GM23338 (cell line): ENCODE measurements at regions not wholly inside any gene's neighbourhood (a gene's known extent, or its start where the extent isn't known, plus 50 kb on each side); places are given as distances from the start of the nearest gene placed in this dataset.

Experiments
- ATAC-seq: fragments of 200-7000 bp; cut with Tn5 transposase; 3 replicates; pipeline ENCODE4 v1.9.1; 2020
- DNase-seq: peaks from one replicate; pipeline ENCODE4 v3.0.0-alpha.2; 2015; ENCODE audit warnings: low spot score
- H2AFZ ChIP-seq: fragments of 200-600 bp; sonication (generic); 2 replicates; pipeline ENCODE4 v1.8.0; 2016; ENCODE audit warnings: antibody characterized with exemption, mild to moderate bottlenecking, moderate library complexity
- H3F3A ChIP-seq: fragments of 200-600 bp; sonication (generic); replicated peaks from 2 replicates; pipeline ENCODE4 v1.8.0; 2017; ENCODE audit warnings: antibody characterized with exemption, mixed run types, low read depth
- H3K27ac ChIP-seq: fragments of 200-600 bp; sonication (generic); 2 replicates; pipeline ENCODE4 v1.6.1; 2016; ENCODE audit warnings: low read depth
- H3K27me3 ChIP-seq: fragments of 200-600 bp; sonication (generic); 2 replicates; pipeline ENCODE4 v1.8.0; 2016; ENCODE audit warnings: mild to moderate bottlenecking, mixed run types, moderate library complexity; ENCODE audit not compliant: insufficient read depth
- H3K36me3 ChIP-seq: fragments of 200-600 bp; sonication (generic); 2 replicates; pipeline ENCODE4 v1.8.0; 2016; ENCODE audit warnings: mild to moderate bottlenecking; ENCODE audit not compliant: insufficient read depth
- H3K4me1 ChIP-seq: fragments of 200-600 bp; sonication (generic); 2 replicates; pipeline ENCODE4 v1.8.0; 2016; ENCODE audit warnings: mild to moderate bottlenecking, moderate library complexity; ENCODE audit not compliant: insufficient read depth
- H3K4me2 ChIP-seq: fragments of 200-600 bp; sonication (generic); 2 replicates; pipeline ENCODE4 v1.7.1; 2017; ENCODE audit warnings: mixed run types
- H3K4me3 ChIP-seq: fragments of 200-600 bp; sonication (generic); 2 replicates; pipeline ENCODE4 v1.6.1; 2016; ENCODE audit warnings: mixed run types
- H3K79me2 ChIP-seq: fragments of 200-600 bp; sonication (generic); replicated peaks from 2 replicates; pipeline ENCODE4 v1.8.0; 2017; ENCODE audit warnings: mild to moderate bottlenecking; ENCODE audit not compliant: insufficient read depth
- H3K9me2 ChIP-seq: fragments of 200-600 bp; sonication (generic); 2 replicates; pipeline ENCODE4 v1.8.0; 2017; ENCODE audit not compliant: insufficient read depth
- H4K20me1 ChIP-seq: fragments of 200-600 bp; sonication (generic); replicated peaks from 2 replicates; pipeline ENCODE4 v1.8.0; 2017; ENCODE audit warnings: mild to moderate bottlenecking; ENCODE audit not compliant: insufficient read depth
- H3K27ac Mint-ChIP-seq: 2 replicates; pipeline ENCODE4 v1.8.0; 2020; ENCODE audit warnings: inconsistent platforms, mild to moderate bottlenecking, moderate library complexity, mixed read lengths
- H3K27me3 Mint-ChIP-seq: 3 replicates; pipeline ENCODE4 v1.8.0; 2022; ENCODE audit warnings: low read depth, mild to moderate bottlenecking, moderate library complexity, mixed read lengths, inconsistent platforms; ENCODE audit not compliant: insufficient read depth, poor library complexity
- H3K36me3 Mint-ChIP-seq: 3 replicates; pipeline ENCODE4 v1.8.0; 2021; ENCODE audit warnings: low read depth, mild to moderate bottlenecking, inconsistent platforms, moderate library complexity, mixed read lengths
- H3K4me1 Mint-ChIP-seq: 3 replicates; pipeline ENCODE4 v1.8.0; 2020; ENCODE audit warnings: mild to moderate bottlenecking, inconsistent platforms, mixed read lengths
- H3K4me3 Mint-ChIP-seq: 3 replicates; pipeline ENCODE4 v1.8.0; 2021; ENCODE audit warnings: moderate library complexity, mild to moderate bottlenecking, inconsistent platforms, mixed read lengths
- H3K9me3 Mint-ChIP-seq: 3 replicates; pipeline ENCODE4 v1.8.0; 2020; ENCODE audit warnings: moderate library complexity, mild to moderate bottlenecking, inconsistent platforms, mixed read lengths
- CTCF ChIP-seq, 2 experiments: fragments of 200-600 bp in 1 of 2; sonication (generic) in 1 of 2; conservative IDR thresholded peaks; 2 replicates each; pipeline versions ENCODE4 v1.5.1 to v1.6.1; 2016 to 2017; ENCODE audit warnings: antibody characterized with exemption in 2 of 2, low read depth in 2 of 2, mild to moderate bottlenecking in 2 of 2, moderate library complexity in 1 of 2
- EZH2 ChIP-seq: fragments of 200-600 bp; sonication (generic); IDR thresholded peaks from one replicate; pipeline ENCODE4 v1.8.0; 2017; ENCODE audit warnings: antibody characterized with exemption, mild to moderate bottlenecking, low read depth; ENCODE audit not compliant: unreplicated experiment
- STAT1 ChIP-seq: IDR thresholded peaks from one replicate; pipeline ENCODE4 v1.6.1; 2016; ENCODE audit warnings: antibody characterized with exemption; ENCODE audit not compliant: unreplicated experiment
- TF ChIP-seq, protein P1 (sequence below): IDR thresholded peaks from one replicate; pipeline ENCODE4 v1.6.1; 2018; ENCODE audit warnings: antibody characterized with exemption; ENCODE audit not compliant: unreplicated experiment
- TF ChIP-seq, protein P2 (sequence below): fragments of 250-450 bp; sonication (Bioruptor Pico); IDR thresholded peaks from 2 replicates; pipeline ENCODE4 v1.5.0; 2020; ENCODE audit warnings: mild to moderate bottlenecking, moderate library complexity

DNA sequence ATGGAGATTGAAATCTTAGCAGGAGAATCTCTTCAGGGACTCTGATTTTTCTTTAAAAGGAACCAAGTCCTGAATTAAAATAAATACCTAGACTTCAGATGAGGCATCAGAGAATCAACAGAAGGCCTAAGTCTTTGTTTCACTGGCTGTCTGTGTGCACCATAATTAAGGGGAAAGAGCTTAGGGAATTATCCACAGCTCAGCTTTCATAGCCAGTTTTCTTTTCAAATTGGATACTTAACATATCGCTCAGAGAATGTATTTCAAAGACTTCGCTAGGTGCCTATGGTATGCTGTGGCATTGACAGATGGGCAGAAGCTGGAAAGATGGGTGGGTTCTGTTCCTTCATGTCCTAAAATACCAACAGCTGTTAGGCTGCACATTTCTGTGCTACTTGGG is 325.8 kb downstream of the TMEM38B start:
- peaks cover 31% of the 10 kb centered on the region for H3K4me1 ChIP-seq
- no peaks in the 10 kb centered on the region for H3K36me3 ChIP-seq
- H3F3A ChIP-seq, result no peaks in the 10 kb centered on the region
- H3K27ac Mint-ChIP-seq, result no peak overlapping the region
- no peaks in the 10 kb centered on the region for H3K27me3 ChIP-seq
- H2AFZ ChIP-seq, result no peak overlapping the region
- H3K36me3 Mint-ChIP-seq, result peaks cover 4% of the 10 kb centered on the region; the same call in 2 of the 3 replicates
- H3K4me3 ChIP-seq, result no peak overlapping the region
- H4K20me1 ChIP-seq, result no peaks in the 10 kb centered on the region
- H3K4me1 Mint-ChIP-seq, result peaks cover 37% of the 10 kb centered on the region
- ATAC-seq, result no peak
- H3K4me3 Mint-ChIP-seq, result no peak overlapping the region
- TF ChIP-seq STAT1 (no peak), CTCF (conservative IDR thresholded peaks at IDR 0.05; ENCODE audit: low read depth in 2 of 2) (no peak)
- TF ChIP-seq, protein P1, sequence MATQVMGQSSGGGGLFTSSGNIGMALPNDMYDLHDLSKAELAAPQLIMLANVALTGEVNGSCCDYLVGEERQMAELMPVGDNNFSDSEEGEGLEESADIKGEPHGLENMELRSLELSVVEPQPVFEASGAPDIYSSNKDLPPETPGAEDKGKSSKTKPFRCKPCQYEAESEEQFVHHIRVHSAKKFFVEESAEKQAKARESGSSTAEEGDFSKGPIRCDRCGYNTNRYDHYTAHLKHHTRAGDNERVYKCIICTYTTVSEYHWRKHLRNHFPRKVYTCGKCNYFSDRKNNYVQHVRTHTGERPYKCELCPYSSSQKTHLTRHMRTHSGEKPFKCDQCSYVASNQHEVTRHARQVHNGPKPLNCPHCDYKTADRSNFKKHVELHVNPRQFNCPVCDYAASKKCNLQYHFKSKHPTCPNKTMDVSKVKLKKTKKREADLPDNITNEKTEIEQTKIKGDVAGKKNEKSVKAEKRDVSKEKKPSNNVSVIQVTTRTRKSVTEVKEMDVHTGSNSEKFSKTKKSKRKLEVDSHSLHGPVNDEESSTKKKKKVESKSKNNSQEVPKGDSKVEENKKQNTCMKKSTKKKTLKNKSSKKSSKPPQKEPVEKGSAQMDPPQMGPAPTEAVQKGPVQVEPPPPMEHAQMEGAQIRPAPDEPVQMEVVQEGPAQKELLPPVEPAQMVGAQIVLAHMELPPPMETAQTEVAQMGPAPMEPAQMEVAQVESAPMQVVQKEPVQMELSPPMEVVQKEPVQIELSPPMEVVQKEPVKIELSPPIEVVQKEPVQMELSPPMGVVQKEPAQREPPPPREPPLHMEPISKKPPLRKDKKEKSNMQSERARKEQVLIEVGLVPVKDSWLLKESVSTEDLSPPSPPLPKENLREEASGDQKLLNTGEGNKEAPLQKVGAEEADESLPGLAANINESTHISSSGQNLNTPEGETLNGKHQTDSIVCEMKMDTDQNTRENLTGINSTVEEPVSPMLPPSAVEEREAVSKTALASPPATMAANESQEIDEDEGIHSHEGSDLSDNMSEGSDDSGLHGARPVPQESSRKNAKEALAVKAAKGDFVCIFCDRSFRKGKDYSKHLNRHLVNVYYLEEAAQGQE, result no peak
- DNase-seq, result no peak
- no peaks in the 10 kb centered on the region for H3K79me2 ChIP-seq
- peaks cover 3% of the 10 kb centered on the region for H3K27me3 Mint-ChIP-seq
- H3K9me3 Mint-ChIP-seq, result no peaks in the 10 kb centered on the region; the same call in 2 of the 3 replicates
- peaks cover 33% of the 10 kb centered on the region for H3K9me2 ChIP-seq
- peak overlapping the region; percentile 37 for H3K4me2 ChIP-seq
- peak overlapping the region; percentile 56 for H3K27ac ChIP-seq

GRCh38 chr9:106023455-106023854 is 329.1 kb downstream of the TMEM38B start:
- Histone ChIP-seq H3K4me3 (no peak overlapping the region), H2AFZ (no peak overlapping the region), H4K20me1 (no peaks in the 10 kb centered on the region), H3K79me2 (no peaks in the 10 kb centered on the region), H3K36me3 (no peaks in the 10 kb centered on the region), H3K4me1 (peaks cover 20% of the 10 kb centered on the region), H3K27me3 (no peaks in the 10 kb centered on the region), H3K9me2 (peaks cover 13% of the 10 kb centered on the region), H3F3A (no peaks in the 10 kb centered on the region), H3K4me2 (no peak overlapping the region), H3K27ac (no peak overlapping the region)
- Mint-ChIP-seq H3K27ac (no peak overlapping the region), H3K4me3 (no peak overlapping the region), H3K4me1 (peaks cover 29% of the 10 kb centered on the region), H3K27me3 (peaks cover 3% of the 10 kb centered on the region), H3K9me3 (no peaks in the 10 kb centered on the region; the same call in 2 of the 3 replicates), H3K36me3 (peaks cover 4% of the 10 kb centered on the region; the same call in 1 of the 3 replicates)
- ATAC-seq (no peak), DNase-seq (no peak)
- TF ChIP-seq, protein P2, sequence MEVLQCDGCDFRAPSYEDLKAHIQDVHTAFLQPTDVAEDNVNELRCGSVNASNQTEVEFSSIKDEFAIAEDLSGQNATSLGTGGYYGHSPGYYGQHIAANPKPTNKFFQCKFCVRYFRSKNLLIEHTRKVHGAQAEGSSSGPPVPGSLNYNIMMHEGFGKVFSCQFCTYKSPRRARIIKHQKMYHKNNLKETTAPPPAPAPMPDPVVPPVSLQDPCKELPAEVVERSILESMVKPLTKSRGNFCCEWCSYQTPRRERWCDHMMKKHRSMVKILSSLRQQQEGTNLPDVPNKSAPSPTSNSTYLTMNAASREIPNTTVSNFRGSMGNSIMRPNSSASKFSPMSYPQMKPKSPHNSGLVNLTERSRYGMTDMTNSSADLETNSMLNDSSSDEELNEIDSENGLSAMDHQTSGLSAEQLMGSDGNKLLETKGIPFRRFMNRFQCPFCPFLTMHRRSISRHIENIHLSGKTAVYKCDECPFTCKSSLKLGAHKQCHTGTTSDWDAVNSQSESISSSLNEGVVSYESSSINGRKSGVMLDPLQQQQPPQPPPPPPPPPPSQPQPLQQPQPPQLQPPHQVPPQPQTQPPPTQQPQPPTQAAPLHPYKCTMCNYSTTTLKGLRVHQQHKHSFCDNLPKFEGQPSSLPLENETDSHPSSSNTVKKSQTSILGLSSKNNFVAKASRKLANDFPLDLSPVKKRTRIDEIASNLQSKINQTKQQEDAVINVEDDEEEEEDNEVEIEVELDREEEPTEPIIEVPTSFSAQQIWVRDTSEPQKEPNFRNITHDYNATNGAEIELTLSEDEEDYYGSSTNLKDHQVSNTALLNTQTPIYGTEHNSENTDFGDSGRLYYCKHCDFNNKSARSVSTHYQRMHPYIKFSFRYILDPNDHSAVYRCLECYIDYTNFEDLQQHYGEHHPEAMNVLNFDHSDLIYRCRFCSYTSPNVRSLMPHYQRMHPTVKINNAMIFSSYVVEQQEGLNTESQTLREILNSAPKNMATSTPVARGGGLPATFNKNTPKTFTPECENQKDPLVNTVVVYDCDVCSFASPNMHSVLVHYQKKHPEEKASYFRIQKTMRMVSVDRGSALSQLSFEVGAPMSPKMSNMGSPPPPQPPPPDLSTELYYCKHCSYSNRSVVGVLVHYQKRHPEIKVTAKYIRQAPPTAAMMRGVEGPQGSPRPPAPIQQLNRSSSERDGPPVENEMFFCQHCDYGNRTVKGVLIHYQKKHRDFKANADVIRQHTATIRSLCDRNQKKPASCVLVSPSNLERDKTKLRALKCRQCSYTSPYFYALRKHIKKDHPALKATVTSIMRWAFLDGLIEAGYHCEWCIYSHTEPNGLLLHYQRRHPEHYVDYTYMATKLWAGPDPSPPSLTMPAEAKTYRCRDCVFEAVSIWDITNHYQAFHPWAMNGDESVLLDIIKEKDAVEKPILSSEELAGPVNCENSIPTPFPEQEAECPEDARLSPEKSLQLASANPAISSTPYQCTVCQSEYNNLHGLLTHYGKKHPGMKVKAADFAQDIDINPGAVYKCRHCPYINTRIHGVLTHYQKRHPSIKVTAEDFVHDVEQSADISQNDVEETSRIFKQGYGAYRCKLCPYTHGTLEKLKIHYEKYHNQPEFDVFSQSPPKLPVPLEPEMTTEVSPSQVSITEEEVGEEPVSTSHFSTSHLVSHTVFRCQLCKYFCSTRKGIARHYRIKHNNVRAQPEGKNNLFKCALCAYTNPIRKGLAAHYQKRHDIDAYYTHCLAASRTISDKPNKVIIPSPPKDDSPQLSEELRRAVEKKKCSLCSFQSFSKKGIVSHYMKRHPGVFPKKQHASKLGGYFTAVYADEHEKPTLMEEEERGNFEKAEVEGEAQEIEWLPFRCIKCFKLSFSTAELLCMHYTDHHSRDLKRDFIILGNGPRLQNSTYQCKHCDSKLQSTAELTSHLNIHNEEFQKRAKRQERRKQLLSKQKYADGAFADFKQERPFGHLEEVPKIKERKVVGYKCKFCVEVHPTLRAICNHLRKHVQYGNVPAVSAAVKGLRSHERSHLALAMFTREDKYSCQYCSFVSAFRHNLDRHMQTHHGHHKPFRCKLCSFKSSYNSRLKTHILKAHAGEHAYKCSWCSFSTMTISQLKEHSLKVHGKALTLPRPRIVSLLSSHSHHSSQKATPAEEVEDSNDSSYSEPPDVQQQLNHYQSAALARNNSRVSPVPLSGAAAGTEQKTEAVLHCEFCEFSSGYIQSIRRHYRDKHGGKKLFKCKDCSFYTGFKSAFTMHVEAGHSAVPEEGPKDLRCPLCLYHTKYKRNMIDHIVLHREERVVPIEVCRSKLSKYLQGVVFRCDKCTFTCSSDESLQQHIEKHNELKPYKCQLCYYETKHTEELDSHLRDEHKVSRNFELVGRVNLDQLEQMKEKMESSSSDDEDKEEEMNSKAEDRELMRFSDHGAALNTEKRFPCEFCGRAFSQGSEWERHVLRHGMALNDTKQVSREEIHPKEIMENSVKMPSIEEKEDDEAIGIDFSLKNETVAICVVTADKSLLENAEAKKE (CRISPR knock-in tag), result no peak
- TF ChIP-seq EZH2, result no peak
